22Rv1 (cell line): ENCODE measurements at regions not wholly inside any gene's neighbourhood (a gene's known extent, or its start where the extent isn't known, plus 50 kb on each side); places are given as distances from the start of the nearest gene placed in this dataset.

Source experiments
- H3K27ac ChIP-seq: fragments of 450-650 bp; 2 replicates; pipeline ENCODE4 v1.5.1; 2017
- CTCF ChIP-seq: fragments of 450-650 bp; IDR thresholded peaks from 2 replicates; pipeline ENCODE4 v1.5.1; 2017; ENCODE audit warnings: mild to moderate bottlenecking
- ZFX ChIP-seq: fragments of 450-650 bp; IDR thresholded peaks from 2 replicates; pipeline ENCODE4 v1.6.1; 2017; ENCODE audit warnings: antibody characterized with exemption, borderline replicate concordance

- TF ChIP-seq CTCF (no peak), ZFX (no peak)
- H3K27ac ChIP-seq = no peak overlapping the region
These were observed 160.9 kb downstream of the VAPA start for GRCh38 chr18:10074728-10075127.

- H3K27ac ChIP-seq = no peak overlapping the region
- TF ChIP-seq ZFX (no peak), CTCF (no peak)
These were observed 162.8 kb downstream of the VAPA start for GRCh38 chr18:10076502-10077030.

- TF ChIP-seq ZFX (no peak), CTCF (no peak)
- H3K27ac ChIP-seq = no peak overlapping the region
These were observed 164.2 kb downstream of the VAPA start for GRCh38 chr18:10077986-10078385.

- TF ChIP-seq CTCF (no peak), ZFX (no peak)
- H3K27ac ChIP-seq = no peak overlapping the region
These were observed 166.6 kb downstream of the VAPA start for GRCh38 chr18:10080372-10080771.

- H3K27ac ChIP-seq = no peak overlapping the region
- TF ChIP-seq CTCF = no peak
- no peak for TF ChIP-seq ZFX
These were observed 167.7 kb downstream of the VAPA start for GRCh38 chr18:10081492-10081891.

GRCh38 chr18:10085416-10085815 is 171.6 kb downstream of the VAPA start:
- no peak for TF ChIP-seq CTCF
- TF ChIP-seq ZFX = no peak
- H3K27ac ChIP-seq = no peak overlapping the region

- no peak overlapping the region for H3K27ac ChIP-seq
- TF ChIP-seq ZFX (no peak), CTCF (no peak)
These were observed 172.1 kb downstream of the VAPA start for GRCh38 chr18:10085876-10086275.
